ENCODE measurements at regions not wholly inside any gene's neighbourhood (a gene's known extent, or its start where the extent isn't known, plus 50 kb on each side); places are given as distances from the start of the nearest gene placed in this dataset.

DNA sequence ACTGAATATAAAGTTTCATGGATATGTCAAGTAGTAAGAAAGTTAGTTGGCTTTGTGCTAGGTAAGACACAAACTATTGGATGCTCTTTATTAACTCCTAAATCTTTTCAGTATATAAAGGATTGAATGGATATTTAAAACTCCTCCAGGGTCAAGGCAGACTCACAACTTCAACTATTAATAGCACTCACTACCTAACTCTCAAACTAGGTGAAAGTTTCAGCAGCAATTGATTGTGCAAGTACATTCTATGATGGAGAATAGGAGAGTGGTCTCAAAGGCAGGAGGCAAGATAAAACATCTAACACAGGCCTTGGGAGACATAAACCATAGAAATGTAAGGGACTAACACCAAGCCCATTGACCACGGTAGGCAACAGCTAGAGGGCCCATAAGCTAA is 328.9 kb upstream of the CHAC2 start:
- Mint-ChIP-seq H3K27ac (no peak overlapping the region), H3K4me1 (peaks cover 42% of the 10 kb centered on the region), H3K27me3 (ENCODE audit: insufficient read depth, low read depth, poor library complexity) (no peaks in the 10 kb centered on the region), H3K4me3 (no peak overlapping the region), H3K9me3 (no peaks in the 10 kb centered on the region), H3K36me3 (ENCODE audit: low read depth) (no peaks in the 10 kb centered on the region)
- H3K27ac ChIP-seq (ENCODE audit: low read depth) = no peak overlapping the region
- DNase-seq (ENCODE audit: low spot score) = no peak
- H3K36me3 ChIP-seq (ENCODE audit: insufficient read depth) = no peaks in the 10 kb centered on the region
- no peaks in the 10 kb centered on the region for H3K27me3 ChIP-seq (ENCODE audit: insufficient read depth)
- H3F3A ChIP-seq (replicated peaks; ENCODE audit: low read depth) = peaks cover 5% of the 10 kb centered on the region
- H3K4me1 ChIP-seq (ENCODE audit: insufficient read depth) = peaks cover 35% of the 10 kb centered on the region
- no peaks in the 10 kb centered on the region for H3K79me2 ChIP-seq (replicated peaks; ENCODE audit: insufficient read depth)
- peaks cover 4% of the 10 kb centered on the region; the same call in 1 of the 2 replicates for H3K9me2 ChIP-seq (ENCODE audit: insufficient read depth)
- no peak overlapping the region for H3K4me2 ChIP-seq
- no peak overlapping the region for H2AFZ ChIP-seq
- no peaks in the 10 kb centered on the region for H4K20me1 ChIP-seq (replicated peaks; ENCODE audit: insufficient read depth)
- TF ChIP-seq ZNF331 (CRISPR knock-in tag; IDR thresholded peaks at IDR 0.05; ENCODE audit: low read depth) = no peak
- TF ChIP-seq, protein P1, sequence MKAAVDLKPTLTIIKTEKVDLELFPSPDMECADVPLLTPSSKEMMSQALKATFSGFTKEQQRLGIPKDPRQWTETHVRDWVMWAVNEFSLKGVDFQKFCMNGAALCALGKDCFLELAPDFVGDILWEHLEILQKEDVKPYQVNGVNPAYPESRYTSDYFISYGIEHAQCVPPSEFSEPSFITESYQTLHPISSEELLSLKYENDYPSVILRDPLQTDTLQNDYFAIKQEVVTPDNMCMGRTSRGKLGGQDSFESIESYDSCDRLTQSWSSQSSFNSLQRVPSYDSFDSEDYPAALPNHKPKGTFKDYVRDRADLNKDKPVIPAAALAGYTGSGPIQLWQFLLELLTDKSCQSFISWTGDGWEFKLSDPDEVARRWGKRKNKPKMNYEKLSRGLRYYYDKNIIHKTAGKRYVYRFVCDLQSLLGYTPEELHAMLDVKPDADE (IDR thresholded peaks at IDR 0.05) = no peak
- no peak for TF ChIP-seq CREB1 (CRISPR knock-in tag; IDR thresholded peaks at IDR 0.05; ENCODE audit: low read depth)
- no peak for TF ChIP-seq EZH2phosphoT487 (IDR thresholded peaks at IDR 0.05; ENCODE audit: unreplicated experiment)
- no peak for TF ChIP-seq ZNF114 (CRISPR knock-in tag; IDR thresholded peaks at IDR 0.05)
- no peak for ATAC-seq
- H3K4me3 ChIP-seq = no peak overlapping the region

DNA sequence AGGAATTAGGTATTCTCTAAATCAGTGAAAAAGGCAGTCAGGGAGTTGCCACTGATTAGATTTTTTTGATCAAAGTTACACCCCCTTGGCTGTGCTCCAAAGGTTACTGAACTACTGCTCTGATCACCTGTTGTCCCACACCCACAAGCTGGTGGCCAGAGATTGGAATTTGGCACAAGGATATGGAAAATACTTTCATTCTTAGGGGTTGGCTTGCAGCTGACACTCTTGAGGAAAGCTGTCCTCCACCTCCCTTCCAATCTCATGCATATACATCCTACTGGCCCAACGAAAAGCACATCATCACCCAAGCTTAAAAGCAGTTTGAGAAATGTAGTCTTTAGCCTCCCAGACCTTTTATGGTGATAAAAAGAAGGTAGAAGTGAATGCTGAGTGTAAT is 329.5 kb upstream of the CHAC2 start:
- DNase-seq (ENCODE audit: low spot score) (no peak), ATAC-seq (no peak)
- H3K4me2 ChIP-seq = no peak overlapping the region
- Mint-ChIP-seq H3K9me3 (no peaks in the 10 kb centered on the region), H3K4me1 (peaks cover 46% of the 10 kb centered on the region), H3K27me3 (ENCODE audit: insufficient read depth, low read depth, poor library complexity) (no peaks in the 10 kb centered on the region), H3K27ac (no peak overlapping the region; the same call in 1 of the 2 replicates), H3K4me3 (no peak overlapping the region), H3K36me3 (ENCODE audit: low read depth) (no peaks in the 10 kb centered on the region)
- no peaks in the 10 kb centered on the region for H4K20me1 ChIP-seq (replicated peaks; ENCODE audit: insufficient read depth)
- no peak overlapping the region for H3K4me3 ChIP-seq
- TF ChIP-seq, protein P2, sequence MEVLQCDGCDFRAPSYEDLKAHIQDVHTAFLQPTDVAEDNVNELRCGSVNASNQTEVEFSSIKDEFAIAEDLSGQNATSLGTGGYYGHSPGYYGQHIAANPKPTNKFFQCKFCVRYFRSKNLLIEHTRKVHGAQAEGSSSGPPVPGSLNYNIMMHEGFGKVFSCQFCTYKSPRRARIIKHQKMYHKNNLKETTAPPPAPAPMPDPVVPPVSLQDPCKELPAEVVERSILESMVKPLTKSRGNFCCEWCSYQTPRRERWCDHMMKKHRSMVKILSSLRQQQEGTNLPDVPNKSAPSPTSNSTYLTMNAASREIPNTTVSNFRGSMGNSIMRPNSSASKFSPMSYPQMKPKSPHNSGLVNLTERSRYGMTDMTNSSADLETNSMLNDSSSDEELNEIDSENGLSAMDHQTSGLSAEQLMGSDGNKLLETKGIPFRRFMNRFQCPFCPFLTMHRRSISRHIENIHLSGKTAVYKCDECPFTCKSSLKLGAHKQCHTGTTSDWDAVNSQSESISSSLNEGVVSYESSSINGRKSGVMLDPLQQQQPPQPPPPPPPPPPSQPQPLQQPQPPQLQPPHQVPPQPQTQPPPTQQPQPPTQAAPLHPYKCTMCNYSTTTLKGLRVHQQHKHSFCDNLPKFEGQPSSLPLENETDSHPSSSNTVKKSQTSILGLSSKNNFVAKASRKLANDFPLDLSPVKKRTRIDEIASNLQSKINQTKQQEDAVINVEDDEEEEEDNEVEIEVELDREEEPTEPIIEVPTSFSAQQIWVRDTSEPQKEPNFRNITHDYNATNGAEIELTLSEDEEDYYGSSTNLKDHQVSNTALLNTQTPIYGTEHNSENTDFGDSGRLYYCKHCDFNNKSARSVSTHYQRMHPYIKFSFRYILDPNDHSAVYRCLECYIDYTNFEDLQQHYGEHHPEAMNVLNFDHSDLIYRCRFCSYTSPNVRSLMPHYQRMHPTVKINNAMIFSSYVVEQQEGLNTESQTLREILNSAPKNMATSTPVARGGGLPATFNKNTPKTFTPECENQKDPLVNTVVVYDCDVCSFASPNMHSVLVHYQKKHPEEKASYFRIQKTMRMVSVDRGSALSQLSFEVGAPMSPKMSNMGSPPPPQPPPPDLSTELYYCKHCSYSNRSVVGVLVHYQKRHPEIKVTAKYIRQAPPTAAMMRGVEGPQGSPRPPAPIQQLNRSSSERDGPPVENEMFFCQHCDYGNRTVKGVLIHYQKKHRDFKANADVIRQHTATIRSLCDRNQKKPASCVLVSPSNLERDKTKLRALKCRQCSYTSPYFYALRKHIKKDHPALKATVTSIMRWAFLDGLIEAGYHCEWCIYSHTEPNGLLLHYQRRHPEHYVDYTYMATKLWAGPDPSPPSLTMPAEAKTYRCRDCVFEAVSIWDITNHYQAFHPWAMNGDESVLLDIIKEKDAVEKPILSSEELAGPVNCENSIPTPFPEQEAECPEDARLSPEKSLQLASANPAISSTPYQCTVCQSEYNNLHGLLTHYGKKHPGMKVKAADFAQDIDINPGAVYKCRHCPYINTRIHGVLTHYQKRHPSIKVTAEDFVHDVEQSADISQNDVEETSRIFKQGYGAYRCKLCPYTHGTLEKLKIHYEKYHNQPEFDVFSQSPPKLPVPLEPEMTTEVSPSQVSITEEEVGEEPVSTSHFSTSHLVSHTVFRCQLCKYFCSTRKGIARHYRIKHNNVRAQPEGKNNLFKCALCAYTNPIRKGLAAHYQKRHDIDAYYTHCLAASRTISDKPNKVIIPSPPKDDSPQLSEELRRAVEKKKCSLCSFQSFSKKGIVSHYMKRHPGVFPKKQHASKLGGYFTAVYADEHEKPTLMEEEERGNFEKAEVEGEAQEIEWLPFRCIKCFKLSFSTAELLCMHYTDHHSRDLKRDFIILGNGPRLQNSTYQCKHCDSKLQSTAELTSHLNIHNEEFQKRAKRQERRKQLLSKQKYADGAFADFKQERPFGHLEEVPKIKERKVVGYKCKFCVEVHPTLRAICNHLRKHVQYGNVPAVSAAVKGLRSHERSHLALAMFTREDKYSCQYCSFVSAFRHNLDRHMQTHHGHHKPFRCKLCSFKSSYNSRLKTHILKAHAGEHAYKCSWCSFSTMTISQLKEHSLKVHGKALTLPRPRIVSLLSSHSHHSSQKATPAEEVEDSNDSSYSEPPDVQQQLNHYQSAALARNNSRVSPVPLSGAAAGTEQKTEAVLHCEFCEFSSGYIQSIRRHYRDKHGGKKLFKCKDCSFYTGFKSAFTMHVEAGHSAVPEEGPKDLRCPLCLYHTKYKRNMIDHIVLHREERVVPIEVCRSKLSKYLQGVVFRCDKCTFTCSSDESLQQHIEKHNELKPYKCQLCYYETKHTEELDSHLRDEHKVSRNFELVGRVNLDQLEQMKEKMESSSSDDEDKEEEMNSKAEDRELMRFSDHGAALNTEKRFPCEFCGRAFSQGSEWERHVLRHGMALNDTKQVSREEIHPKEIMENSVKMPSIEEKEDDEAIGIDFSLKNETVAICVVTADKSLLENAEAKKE (CRISPR knock-in tag; IDR thresholded peaks at IDR 0.05) = no peak
- no peak for TF ChIP-seq EZH2phosphoT487 (IDR thresholded peaks at IDR 0.05; ENCODE audit: unreplicated experiment)
- no peak for TF ChIP-seq EZH2 (IDR thresholded peaks at IDR 0.05; ENCODE audit: low read depth, unreplicated experiment)
- no peak for TF ChIP-seq CREB1 (CRISPR knock-in tag; IDR thresholded peaks at IDR 0.05; ENCODE audit: low read depth)
- no peak for TF ChIP-seq NANOG (IDR thresholded peaks at IDR 0.05; ENCODE audit: borderline replicate concordance)
- TF ChIP-seq STAT1 (IDR thresholded peaks at IDR 0.05; ENCODE audit: unreplicated experiment) = no peak
- no peak for TF ChIP-seq JUNB (IDR thresholded peaks at IDR 0.05; ENCODE audit: unreplicated experiment)
- no peak for TF ChIP-seq ZNF114 (CRISPR knock-in tag; IDR thresholded peaks at IDR 0.05)
- no peak for TF ChIP-seq POLR2AphosphoS5 (IDR thresholded peaks at IDR 0.05; ENCODE audit: low read depth)
- TF ChIP-seq, protein P3, sequence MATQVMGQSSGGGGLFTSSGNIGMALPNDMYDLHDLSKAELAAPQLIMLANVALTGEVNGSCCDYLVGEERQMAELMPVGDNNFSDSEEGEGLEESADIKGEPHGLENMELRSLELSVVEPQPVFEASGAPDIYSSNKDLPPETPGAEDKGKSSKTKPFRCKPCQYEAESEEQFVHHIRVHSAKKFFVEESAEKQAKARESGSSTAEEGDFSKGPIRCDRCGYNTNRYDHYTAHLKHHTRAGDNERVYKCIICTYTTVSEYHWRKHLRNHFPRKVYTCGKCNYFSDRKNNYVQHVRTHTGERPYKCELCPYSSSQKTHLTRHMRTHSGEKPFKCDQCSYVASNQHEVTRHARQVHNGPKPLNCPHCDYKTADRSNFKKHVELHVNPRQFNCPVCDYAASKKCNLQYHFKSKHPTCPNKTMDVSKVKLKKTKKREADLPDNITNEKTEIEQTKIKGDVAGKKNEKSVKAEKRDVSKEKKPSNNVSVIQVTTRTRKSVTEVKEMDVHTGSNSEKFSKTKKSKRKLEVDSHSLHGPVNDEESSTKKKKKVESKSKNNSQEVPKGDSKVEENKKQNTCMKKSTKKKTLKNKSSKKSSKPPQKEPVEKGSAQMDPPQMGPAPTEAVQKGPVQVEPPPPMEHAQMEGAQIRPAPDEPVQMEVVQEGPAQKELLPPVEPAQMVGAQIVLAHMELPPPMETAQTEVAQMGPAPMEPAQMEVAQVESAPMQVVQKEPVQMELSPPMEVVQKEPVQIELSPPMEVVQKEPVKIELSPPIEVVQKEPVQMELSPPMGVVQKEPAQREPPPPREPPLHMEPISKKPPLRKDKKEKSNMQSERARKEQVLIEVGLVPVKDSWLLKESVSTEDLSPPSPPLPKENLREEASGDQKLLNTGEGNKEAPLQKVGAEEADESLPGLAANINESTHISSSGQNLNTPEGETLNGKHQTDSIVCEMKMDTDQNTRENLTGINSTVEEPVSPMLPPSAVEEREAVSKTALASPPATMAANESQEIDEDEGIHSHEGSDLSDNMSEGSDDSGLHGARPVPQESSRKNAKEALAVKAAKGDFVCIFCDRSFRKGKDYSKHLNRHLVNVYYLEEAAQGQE (IDR thresholded peaks at IDR 0.05; ENCODE audit: unreplicated experiment) = no peak
- H3K36me3 ChIP-seq (ENCODE audit: insufficient read depth) = no peaks in the 10 kb centered on the region
- peaks cover 5% of the 10 kb centered on the region for H3F3A ChIP-seq (replicated peaks; ENCODE audit: low read depth)
- H3K9me2 ChIP-seq (ENCODE audit: insufficient read depth) = peaks cover 6% of the 10 kb centered on the region; the same call in 1 of the 2 replicates
- H2AFZ ChIP-seq = peak overlapping the region; percentile 33; the same call in 1 of the 2 replicates
- no peak overlapping the region for H3K27ac ChIP-seq (ENCODE audit: low read depth)
- no peaks in the 10 kb centered on the region for H3K79me2 ChIP-seq (replicated peaks; ENCODE audit: insufficient read depth)
- no peaks in the 10 kb centered on the region for H3K27me3 ChIP-seq (ENCODE audit: insufficient read depth)
- H3K4me1 ChIP-seq (ENCODE audit: insufficient read depth) = peaks cover 37% of the 10 kb centered on the region

Data from GM23338 (cell line).